Lower leg skin (tissue), 4 donors: ENCODE measurements at regions not wholly inside any gene's neighbourhood (a gene's known extent, or its start where the extent isn't known, plus 50 kb on each side); places are given as distances from the start of the nearest gene placed in this dataset.
"Not testable (repeated sequence)": the region's sequence is repeated elsewhere in the genome, so short reads cannot be mapped to it uniquely, and the experiment has no call there.

Experiments
- DNase-seq, 2 donors: peaks; one replicate each; pipeline ENCODE4 v3.0.0-alpha.2; 2019; ENCODE audit warnings: low spot score in 2 of 2
- H3K4me3 ChIP-seq: fragments of 200-600 bp; sonication (generic); 2 replicates; pipeline ENCODE4 v1.5.1; 2017; ENCODE audit warnings: mild to moderate bottlenecking, low read depth; ENCODE audit not compliant: poor library complexity, severe bottlenecking
- CTCF ChIP-seq, 3 donors: fragments of 450-650 bp; IDR thresholded peaks; one replicate each; pipeline ENCODE4 v1.5.1; 2016; ENCODE audit warnings: antibody characterized with exemption in 3 of 3, mild to moderate bottlenecking in 3 of 3, moderate library complexity in 2 of 3
- POLR2A ChIP-seq, 2 donors: fragments of 450-650 bp; IDR thresholded peaks; one replicate each; pipeline ENCODE4 v1.6.1; 2016 to 2017; ENCODE audit warnings: antibody characterized with exemption in 2 of 2, mild to moderate bottlenecking in 1 of 2, moderate library complexity in 1 of 2
- WGBS, 2 donors: methylation state at CpG; one replicate each; pipeline ENCODE4 v1.1.5; 2018; 5-methylcytosine and 5-hydroxymethylcytosine counted together
- intact Hi-C: fragments of 100-400 bp; cut with DNase I; formaldehyde crosslinking; loops from one replicate; pipeline ENCODE4 v1.15.0; 2023; ENCODE audit warnings: low total_unique reads

GRCh38 chrX:33908074-33908473 lies 224.0 kb downstream of the FAM47A start:
- DNase-seq: no peak
- intact Hi-C loops: no loop called here
- TF ChIP-seq CTCF (IDR thresholded peaks at IDR 0.05): no peak
- no peak overlapping the region for H3K4me3 ChIP-seq

- no peak overlapping the region for H3K4me3 ChIP-seq
- DNase-seq: no peak
- 28% methylated on average over 2 of the region's 2 CpGs for WGBS, 2 donors
- intact Hi-C loops: no loop called here
- TF ChIP-seq CTCF (IDR thresholded peaks at IDR 0.05) (no peak), POLR2A (IDR thresholded peaks at IDR 0.05) (no peak)
Observed at GRCh38 chrX:33906971-33907370, 225.1 kb downstream of the FAM47A start.

- 52 to 59% methylated on average over 2 of the region's 2 CpGs for WGBS, 2 donors
- TF ChIP-seq CTCF (IDR thresholded peaks at IDR 0.05) (no peak), POLR2A (IDR thresholded peaks at IDR 0.05) (no peak)
- intact Hi-C loops: no loop called here
- H3K4me3 ChIP-seq: no peak overlapping the region
- DNase-seq: no peak
Observed at GRCh38 chrX:33892670-33893069, 239.4 kb downstream of the FAM47A start.

GRCh38 chrX:33855251-33855650 lies 276.9 kb downstream of the FAM47A start:
- intact Hi-C loops: no loop called here
- no peak for TF ChIP-seq POLR2A (IDR thresholded peaks at IDR 0.05)
- no peak for TF ChIP-seq CTCF (IDR thresholded peaks at IDR 0.05)
- DNase-seq: no peak

GRCh38 chrX:33852146-33852545 lies 280.0 kb downstream of the FAM47A start:
- H3K4me3 ChIP-seq, intact Hi-C loops, DNase-seq: not testable (repeated sequence)
- WGBS, 2 donors: 83 to 92% methylated on average over 4 of the region's 4 CpGs

More at GRCh38 chrX:33855251-33855650, 276.9 kb downstream of the FAM47A start:
- H3K4me3 ChIP-seq: no peak overlapping the region

- H3K4me3 ChIP-seq: no peak overlapping the region
- no peak for DNase-seq
- 55 to 76% methylated on average over 1 of the region's 1 CpG for WGBS, 2 donors
- TF ChIP-seq CTCF (IDR thresholded peaks at IDR 0.05): no peak
- TF ChIP-seq POLR2A (IDR thresholded peaks at IDR 0.05): no peak
- intact Hi-C loops: no loop called here
Observed at GRCh38 chrX:33840176-33840575, 291.9 kb downstream of the FAM47A start.
